Upper lobe of right lung (tissue), 1 donor: ENCODE measurements at regions not wholly inside any gene's neighbourhood (a gene's known extent, or its start where the extent isn't known, plus 50 kb on each side); places are given as distances from the start of the nearest gene placed in this dataset.

Source experiments
- ATAC-seq: fragments of 200-7000 bp; cut with Tn5 transposase; one replicate; pipeline ENCODE4 v1.9.1; 2020; ENCODE audit warnings: mild to moderate bottlenecking, moderate library complexity
- DNase-seq: peaks from one replicate; pipeline ENCODE4 v3.0.0-alpha.2; 2020
- H3K27ac ChIP-seq: fragments of 200-600 bp; one replicate; pipeline ENCODE4 v1.8.0; 2022
- H3K27me3 ChIP-seq: fragments of 200-600 bp; one replicate; pipeline ENCODE4 v1.8.0; 2022; ENCODE audit warnings: mild to moderate bottlenecking
- H3K36me3 ChIP-seq: fragments of 200-600 bp; one replicate; pipeline ENCODE4 v1.8.0; 2022
- H3K4me1 ChIP-seq: fragments of 200-600 bp; one replicate; pipeline ENCODE4 v1.8.0; 2022
- H3K4me3 ChIP-seq: fragments of 200-600 bp; one replicate; pipeline ENCODE4 v1.8.0; 2022; ENCODE audit warnings: mild to moderate bottlenecking
- H3K9me3 ChIP-seq: fragments of 200-600 bp; one replicate; pipeline ENCODE4 v1.8.0; 2022
- CTCF ChIP-seq: fragments of 200-600 bp; IDR thresholded peaks from one replicate; pipeline ENCODE4 v1.8.0; 2022; ENCODE audit warnings: antibody characterized with exemption
- intact Hi-C: fragments of 100-400 bp; cut with DNase I; formaldehyde crosslinking; loops from one replicate; pipeline ENCODE4 v1.11.0; 2022
- donor health status: DM: no; HTN: yes; CAD: no; lungs with severe emphysema.

GRCh38 chr2:118697781-118698180 is 149.7 kb downstream of the EN1 start:
- Histone ChIP-seq H3K4me3 (no peak overlapping the region), H3K27me3 (no peaks in the 10 kb centered on the region), H3K4me1 (no peaks in the 10 kb centered on the region), H3K9me3 (no peaks in the 10 kb centered on the region), H3K36me3 (no peaks in the 10 kb centered on the region), H3K27ac (no peak overlapping the region)
- intact Hi-C loops: no loop called here
- DNase-seq: no peak
- ATAC-seq: no peak
- TF ChIP-seq CTCF: no peak

GRCh38 chr2:118696786-118697465 is 150.5 kb downstream of the EN1 start:
- intact Hi-C loops: no loop called here
- DNase-seq (no peak), ATAC-seq (no peak)
- TF ChIP-seq CTCF: no peak
- H3K9me3 ChIP-seq: no peaks in the 10 kb centered on the region
- H3K36me3 ChIP-seq: no peaks in the 10 kb centered on the region
- no peak overlapping the region for H3K4me3 ChIP-seq
- no peak overlapping the region for H3K27ac ChIP-seq
- H3K27me3 ChIP-seq: no peaks in the 10 kb centered on the region
- H3K4me1 ChIP-seq: no peaks in the 10 kb centered on the region

GRCh38 chr2:118693287-118693822 is 154.1 kb downstream of the EN1 start:
- intact Hi-C loops: no loop called here

GRCh38 chr2:118689874-118690273 is 157.6 kb downstream of the EN1 start:
- no peak for TF ChIP-seq CTCF
- no peak overlapping the region for H3K4me3 ChIP-seq
- no peaks in the 10 kb centered on the region for H3K27me3 ChIP-seq
- no peak overlapping the region for H3K27ac ChIP-seq
- no peaks in the 10 kb centered on the region for H3K4me1 ChIP-seq
- ATAC-seq (no peak), DNase-seq (no peak)
- intact Hi-C loops: no loop called here
- H3K9me3 ChIP-seq: no peaks in the 10 kb centered on the region
- H3K36me3 ChIP-seq: no peaks in the 10 kb centered on the region

More at GRCh38 chr2:118693287-118693822, 154.1 kb downstream of the EN1 start:
- no peaks in the 10 kb centered on the region for H3K36me3 ChIP-seq
- H3K4me3 ChIP-seq: no peak overlapping the region
- H3K9me3 ChIP-seq: no peaks in the 10 kb centered on the region
- no peak for TF ChIP-seq CTCF
- ATAC-seq (no peak), DNase-seq (no peak)
- H3K27me3 ChIP-seq: no peaks in the 10 kb centered on the region
- H3K4me1 ChIP-seq: no peaks in the 10 kb centered on the region
- H3K27ac ChIP-seq: no peak overlapping the region

GRCh38 chr2:118689456-118689855 is 158.0 kb downstream of the EN1 start:
- ATAC-seq (no peak), DNase-seq (no peak)
- Histone ChIP-seq H3K9me3 (no peaks in the 10 kb centered on the region), H3K27me3 (no peaks in the 10 kb centered on the region), H3K36me3 (no peaks in the 10 kb centered on the region), H3K27ac (no peak overlapping the region), H3K4me1 (no peaks in the 10 kb centered on the region), H3K4me3 (no peak overlapping the region)
- intact Hi-C loops: no loop called here
- TF ChIP-seq CTCF: no peak
